Type B pancreatic cell (in vitro differentiated cells): ENCODE measurements at regions not wholly inside any gene's neighbourhood (a gene's known extent, or its start where the extent isn't known, plus 50 kb on each side); places are given as distances from the start of the nearest gene placed in this dataset.

Source experiments
- DNase-seq: peaks from one replicate; pipeline ENCODE4 v3.0.0; 2021; ENCODE audit warnings: mixed read lengths; ENCODE audit not compliant: unreplicated experiment; ENCODE audit errors: extremely low spot score
- H3K27ac Mint-ChIP-seq: 2 replicates; pipeline ENCODE4 v1.8.0; 2021; ENCODE audit warnings: mild to moderate bottlenecking, mixed read lengths
- H3K27me3 Mint-ChIP-seq: 2 replicates; pipeline ENCODE4 v1.8.0; 2021; ENCODE audit warnings: mixed read lengths
- H3K36me3 Mint-ChIP-seq: 2 replicates; pipeline ENCODE4 v1.8.0; 2021; ENCODE audit warnings: mixed read lengths
- H3K4me1 Mint-ChIP-seq: one replicate; pipeline ENCODE4 v1.8.0; 2021; ENCODE audit warnings: mixed read lengths; ENCODE audit not compliant: unreplicated experiment
- H3K4me3 Mint-ChIP-seq: 2 replicates; pipeline ENCODE4 v1.8.0; 2021; ENCODE audit warnings: mild to moderate bottlenecking, mixed read lengths
- H3K9me3 Mint-ChIP-seq: 2 replicates; pipeline ENCODE4 v1.8.0; 2021; ENCODE audit warnings: mixed read lengths
- CTCF ChIP-seq: fragments of 200-600 bp; sonication (generic); conservative IDR thresholded peaks from 2 replicates; pipeline ENCODE4 v1.5.0; 2021; ENCODE audit warnings: antibody characterized with exemption, mild to moderate bottlenecking

- Mint-ChIP-seq H3K9me3 (no peaks in the 10 kb centered on the region), H3K27ac (no peak overlapping the region), H3K4me1 (no peaks in the 10 kb centered on the region), H3K36me3 (no peaks in the 10 kb centered on the region), H3K4me3 (no peak overlapping the region), H3K27me3 (peaks cover 2% of the 10 kb centered on the region)
- TF ChIP-seq CTCF, result no peak
- DNase-seq, result no peak
Observed at GRCh38 chr9:1115370-1115769, 65.2 kb downstream of the DMRT2 start.

DNA sequence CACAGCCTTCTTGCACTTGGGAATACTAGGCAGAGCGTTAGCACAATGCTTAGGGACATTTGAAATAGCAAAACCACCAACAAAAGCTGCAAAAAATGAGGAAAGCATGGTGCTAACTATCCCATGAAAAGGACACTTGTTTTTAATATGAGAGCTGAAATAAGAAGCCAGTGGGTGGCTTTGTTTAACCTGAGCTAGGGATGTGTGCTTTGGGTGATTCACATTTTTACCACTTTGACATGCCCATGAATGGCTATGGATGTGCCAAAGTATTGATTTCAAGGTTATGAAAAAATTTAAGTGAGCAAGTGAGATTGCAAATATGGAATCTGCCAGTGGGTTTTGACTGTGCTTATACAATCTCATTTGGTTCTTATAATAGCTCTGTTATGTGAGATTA lies 67.3 kb downstream of the DMRT2 start:
- no peaks in the 10 kb centered on the region for H3K9me3 Mint-ChIP-seq
- H3K27me3 Mint-ChIP-seq, result peaks cover 4% of the 10 kb centered on the region
- H3K36me3 Mint-ChIP-seq, result no peaks in the 10 kb centered on the region
- DNase-seq, result no peak
- no peak overlapping the region for H3K4me3 Mint-ChIP-seq
- no peak overlapping the region for H3K27ac Mint-ChIP-seq
- no peak for TF ChIP-seq CTCF
- no peaks in the 10 kb centered on the region for H3K4me1 Mint-ChIP-seq

GRCh38 chr9:1120500-1121165 lies 70.5 kb downstream of the DMRT2 start:
- Mint-ChIP-seq H3K4me1 (peaks cover 5% of the 10 kb centered on the region), H3K9me3 (no peaks in the 10 kb centered on the region), H3K4me3 (no peak overlapping the region), H3K27ac (no peak overlapping the region), H3K27me3 (peaks cover 6% of the 10 kb centered on the region), H3K36me3 (no peaks in the 10 kb centered on the region)
- TF ChIP-seq CTCF, result no peak
- no peak for DNase-seq

GRCh38 chr9:1125741-1126140 lies 75.6 kb downstream of the DMRT2 start:
- Mint-ChIP-seq H3K4me3 (no peak overlapping the region), H3K4me1 (peaks cover 11% of the 10 kb centered on the region), H3K36me3 (no peaks in the 10 kb centered on the region), H3K27ac (no peak overlapping the region), H3K9me3 (no peaks in the 10 kb centered on the region), H3K27me3 (peaks cover 10% of the 10 kb centered on the region)
- no peak for DNase-seq
- no peak for TF ChIP-seq CTCF

DNA sequence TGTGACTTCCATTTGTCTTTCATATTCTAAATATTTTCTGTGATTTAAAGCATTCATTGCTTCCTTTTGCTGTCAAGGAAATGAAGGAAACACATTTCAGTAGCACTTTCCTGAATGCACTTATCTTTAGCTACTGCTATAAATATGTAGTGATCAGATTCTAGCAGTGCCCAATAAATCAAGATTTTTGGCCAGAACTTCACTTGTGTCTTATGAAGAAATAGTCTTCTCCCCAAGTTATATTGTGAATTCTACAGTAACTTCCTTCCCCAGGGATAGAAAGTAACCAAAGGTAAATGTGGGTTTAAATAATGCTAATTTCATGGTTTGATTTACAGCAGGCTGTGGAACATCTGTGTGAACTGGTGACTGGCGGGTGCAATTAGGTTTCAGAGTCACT lies 77.9 kb downstream of the DMRT2 start:
- no peaks in the 10 kb centered on the region for H3K9me3 Mint-ChIP-seq
- H3K27ac Mint-ChIP-seq, result no peak overlapping the region
- no peak for DNase-seq
- peaks cover 11% of the 10 kb centered on the region for H3K4me1 Mint-ChIP-seq
- H3K4me3 Mint-ChIP-seq, result no peak overlapping the region
- no peak for TF ChIP-seq CTCF
- H3K27me3 Mint-ChIP-seq, result peaks cover 14% of the 10 kb centered on the region
- H3K36me3 Mint-ChIP-seq, result no peaks in the 10 kb centered on the region

- DNase-seq, result no peak
- Mint-ChIP-seq H3K4me1 (peaks cover 11% of the 10 kb centered on the region), H3K4me3 (no peak overlapping the region)
Observed at GRCh38 chr9:1129382-1129781, 79.2 kb downstream of the DMRT2 start.

More at GRCh38 chr9:1129382-1129781, 79.2 kb downstream of the DMRT2 start:
- no peak for TF ChIP-seq CTCF
- H3K9me3 Mint-ChIP-seq, result no peaks in the 10 kb centered on the region
- H3K36me3 Mint-ChIP-seq, result no peaks in the 10 kb centered on the region
- H3K27ac Mint-ChIP-seq, result no peak overlapping the region
- H3K27me3 Mint-ChIP-seq, result peaks cover 11% of the 10 kb centered on the region
